ENCODE measurements at regions not wholly inside any gene's neighbourhood (a gene's known extent, or its start where the extent isn't known, plus 50 kb on each side); places are given as distances from the start of the nearest gene placed in this dataset.
"Not testable (repeated sequence)": the region's sequence is repeated elsewhere in the genome, so short reads cannot be mapped to it uniquely, and the experiment has no call there.

- DNase-seq: no peak
These were observed 70.6 kb upstream of the SLC25A36 start for GRCh38 chr3:140871022-140871421.

DNA sequence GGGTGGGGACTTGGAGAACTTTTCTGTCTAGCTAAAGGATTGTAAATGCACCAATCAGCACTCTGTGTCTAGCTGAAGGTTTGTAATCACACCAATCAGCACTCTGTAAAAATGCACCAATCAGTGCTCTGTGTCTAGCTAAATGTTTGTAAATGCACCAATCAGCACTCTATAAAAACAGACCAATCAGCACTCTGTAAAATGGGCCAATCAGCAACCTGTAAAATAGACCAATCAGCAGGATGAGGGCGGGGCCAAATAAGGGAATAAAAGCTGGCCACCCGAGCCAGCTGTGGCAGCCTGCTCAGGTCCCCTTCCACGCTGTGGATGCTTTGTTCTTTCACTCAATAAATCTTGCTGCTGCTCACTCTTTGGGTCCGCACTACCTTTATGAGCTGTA, 69.5 kb upstream of the SLC25A36 start:
- not testable (repeated sequence) for DNase-seq

- no peak for DNase-seq
These were observed 58.1 kb upstream of the SLC25A36 start for GRCh38 chr3:140883428-140884040.

DNA sequence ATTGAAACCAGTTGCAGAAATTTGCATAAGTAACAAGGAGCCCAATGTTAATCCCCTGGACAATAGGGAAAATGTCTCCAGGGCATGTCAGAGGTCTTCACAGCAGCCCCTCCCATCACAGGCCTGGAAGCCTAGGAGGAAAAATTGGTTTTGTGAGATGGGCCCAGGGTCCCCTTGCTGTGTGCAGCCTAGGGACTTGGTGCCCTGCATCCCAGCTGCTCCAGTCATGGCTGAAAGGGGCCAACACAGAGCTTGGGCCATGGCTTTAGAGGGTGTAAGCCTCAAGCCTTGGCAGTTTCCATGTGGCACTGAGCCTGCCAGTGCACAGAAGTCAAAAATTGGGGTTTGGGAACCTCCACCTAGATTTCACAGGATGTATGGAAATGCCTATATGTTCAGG, 55.9 kb upstream of the SLC25A36 start:
- not testable (repeated sequence) for DNase-seq

Data from NCI-H510A treated with DMSO at 0.1 percent for 48 hours (cell line).